ENCODE measurements at regions not wholly inside any gene's neighbourhood (a gene's known extent, or its start where the extent isn't known, plus 50 kb on each side); places are given as distances from the start of the nearest gene placed in this dataset.

GRCh38 chr2:139949242-139949972 lies 1169.2 kb upstream of the NXPH2 start:
- TF ChIP-seq CTCF (IDR thresholded peaks at IDR 0.05) (no peak), JUND (IDR thresholded peaks at IDR 0.05) (no peak), YY1 (IDR thresholded peaks at IDR 0.05; ENCODE audit: low read depth) (no peak), EP300 (IDR thresholded peaks at IDR 0.05; ENCODE audit: borderline replicate concordance in 1 of 2, low read depth in 1 of 2, low read length in 1 of 2) (no peak), POLR2AphosphoS5 (IDR thresholded peaks at IDR 0.05; ENCODE audit: low read depth, low read length) (no peak)

Measured in SK-N-SH (cell line).